ENCODE measurements at regions not wholly inside any gene's neighbourhood (a gene's known extent, or its start where the extent isn't known, plus 50 kb on each side); places are given as distances from the start of the nearest gene placed in this dataset.

GRCh38 chr15:72855791-72856190 is 72.2 kb upstream of the ADPGK start:
- H3K27ac Mint-ChIP-seq, result no peak overlapping the region
- DNase-seq (ENCODE audit: low spot score) (no peak), ATAC-seq (no peak)
- no peaks in the 10 kb centered on the region for H3K9me3 Mint-ChIP-seq
- H3K4me3 Mint-ChIP-seq, result no peak overlapping the region
- ChIA-PET CTCF (interaction anchor here (1.4 kb wide), 1 partner anchor 20 kb away, joined by 3 read pairs; no protein-coding TSS in a partner anchor), POLR2A (no interaction called here)
- H3K4me1 Mint-ChIP-seq, result peaks cover 18% of the 10 kb centered on the region
- H3K36me3 Mint-ChIP-seq, result no peaks in the 10 kb centered on the region
- TF ChIP-seq GTF2I (CRISPR knock-in tag; conservative IDR thresholded peaks at IDR 0.05), result no peak
- TF ChIP-seq SP1 (CRISPR knock-in tag; conservative IDR thresholded peaks at IDR 0.05), result no peak
- TF ChIP-seq JAZF1 (CRISPR knock-in tag; IDR thresholded peaks at IDR 0.05), result no peak
- TF ChIP-seq RELA (CRISPR knock-in tag; IDR thresholded peaks at IDR 0.05; ENCODE audit: borderline replicate concordance), result no peak
- no peak for TF ChIP-seq ERG (CRISPR knock-in tag; IDR thresholded peaks at IDR 0.05)
- no peak for TF ChIP-seq IRF2 (CRISPR knock-in tag; IDR thresholded peaks at IDR 0.05; ENCODE audit: borderline replicate concordance, low read depth)
- no peak for TF ChIP-seq MYBL2 (CRISPR knock-in tag; IDR thresholded peaks at IDR 0.05)
- no peak for TF ChIP-seq GRHL2 (CRISPR knock-in tag; IDR thresholded peaks at IDR 0.05; ENCODE audit: insufficient replicate concordance, severe bottlenecking)
- no peak for TF ChIP-seq NFATC4 (CRISPR knock-in tag; IDR thresholded peaks at IDR 0.05)
- TF ChIP-seq PREB (CRISPR knock-in tag; IDR thresholded peaks at IDR 0.05; ENCODE audit: borderline replicate concordance), result no peak
- no peak for TF ChIP-seq ELF4 (CRISPR knock-in tag; IDR thresholded peaks at IDR 0.05; ENCODE audit: low read depth)
- no peak for TF ChIP-seq ATF1 (CRISPR knock-in tag; IDR thresholded peaks at IDR 0.05)
- TF ChIP-seq USF1 (CRISPR knock-in tag; IDR thresholded peaks at IDR 0.05), result no peak
- TF ChIP-seq RORB (CRISPR knock-in tag; IDR thresholded peaks at IDR 0.05), result no peak
- H3K27me3 Mint-ChIP-seq (ENCODE audit: low read depth), result no peaks in the 10 kb centered on the region; the same call in 1 of the 2 replicates

GRCh38 chr15:72852273-72852672 is 68.7 kb upstream of the ADPGK start:
- ChIA-PET CTCF (interaction anchor here (1.1 kb wide), 1 partner anchor 17 kb away, joined by 7 read pairs; no protein-coding TSS in a partner anchor), POLR2A (no interaction called here)
- peaks cover 35% of the 10 kb centered on the region for H3K4me1 Mint-ChIP-seq
- H3K27ac Mint-ChIP-seq, result no peak overlapping the region
- H3K36me3 Mint-ChIP-seq, result no peaks in the 10 kb centered on the region
- no peak for DNase-seq (ENCODE audit: low spot score)
- no peaks in the 10 kb centered on the region for H3K9me3 Mint-ChIP-seq
- no peak for ATAC-seq
- peaks cover 14% of the 10 kb centered on the region for H3K27me3 Mint-ChIP-seq (ENCODE audit: low read depth)
- H3K4me3 Mint-ChIP-seq, result no peak overlapping the region
- TF ChIP-seq ZNF671 (CRISPR knock-in tag; IDR thresholded peaks at IDR 0.05) (no peak), NR3C1 (CRISPR knock-in tag; conservative IDR thresholded peaks at IDR 0.05; ENCODE audit: low read depth) (no peak), PRRX2 (CRISPR knock-in tag; IDR thresholded peaks at IDR 0.05) (no peak), E2F1 (CRISPR knock-in tag; IDR thresholded peaks at IDR 0.05) (no peak), ZNF425 (CRISPR knock-in tag; conservative IDR thresholded peaks at IDR 0.05) (no peak), TEAD4 (CRISPR knock-in tag; IDR thresholded peaks at IDR 0.05) (no peak), STAT6 (CRISPR knock-in tag; conservative IDR thresholded peaks at IDR 0.05; ENCODE audit: low read depth) (no peak), ZNF532 (CRISPR knock-in tag; IDR thresholded peaks at IDR 0.05; ENCODE audit: borderline replicate concordance) (no peak)
